HG02588 (cell line): ENCODE measurements at regions not wholly inside any gene's neighbourhood (a gene's known extent, or its start where the extent isn't known, plus 50 kb on each side); places are given as distances from the start of the nearest gene placed in this dataset.
"Not testable (repeated sequence)": the region's sequence is repeated elsewhere in the genome, so short reads cannot be mapped to it uniquely, and the experiment has no call there.

Experiments used
- ATAC-seq: cut with Tn5 transposase; IDR thresholded peaks from one replicate; pipeline ENCODE4 v1.9.1; 2021; ENCODE audit warnings: mild to moderate bottlenecking, moderate library complexity; ENCODE audit not compliant: unreplicated experiment

GRCh38 chr21:16454399-16454798 lies 724.6 kb downstream of the USP25 start:
- no peak for ATAC-seq

GRCh38 chr21:16455526-16455925 lies 725.7 kb downstream of the USP25 start:
- no peak for ATAC-seq

GRCh38 chr21:16455978-16456377 lies 726.2 kb downstream of the USP25 start:
- no peak for ATAC-seq

- ATAC-seq = no peak
These were observed 727.7 kb downstream of the USP25 start for GRCh38 chr21:16457498-16457897.

GRCh38 chr21:16460936-16461335 lies 731.2 kb downstream of the USP25 start:
- ATAC-seq = no peak

- not testable (repeated sequence) for ATAC-seq
These were observed 734.6 kb downstream of the USP25 start for GRCh38 chr21:16464211-16464889.

- ATAC-seq = no peak
These were observed 738.4 kb downstream of the USP25 start for GRCh38 chr21:16468184-16468583.

- ATAC-seq = no peak
These were observed 744.2 kb downstream of the USP25 start for GRCh38 chr21:16473988-16474387.

GRCh38 chr21:16476056-16476825 lies 746.5 kb downstream of the USP25 start:
- ATAC-seq = no peak

- ATAC-seq = no peak
These were observed 758.3 kb downstream of the USP25 start for GRCh38 chr21:16488042-16488441.

- no peak for ATAC-seq
These were observed 762.6 kb downstream of the USP25 start for GRCh38 chr21:16492356-16492755.

GRCh38 chr21:16492892-16493291 lies 763.1 kb downstream of the USP25 start:
- ATAC-seq = no peak

GRCh38 chr21:16496609-16497008 lies 766.8 kb downstream of the USP25 start:
- ATAC-seq = no peak

- ATAC-seq = no peak
These were observed 770.5 kb downstream of the USP25 start for GRCh38 chr21:16500271-16500670.

- ATAC-seq = no peak
These were observed 772.5 kb downstream of the USP25 start for GRCh38 chr21:16502273-16502672.

- no peak for ATAC-seq
These were observed 773.1 kb downstream of the USP25 start for GRCh38 chr21:16502897-16503296.

GRCh38 chr21:16504281-16504680 lies 774.5 kb downstream of the USP25 start:
- no peak for ATAC-seq

- ATAC-seq = no peak
These were observed 775.0 kb downstream of the USP25 start for GRCh38 chr21:16504766-16505165.

- ATAC-seq = no peak
These were observed 779.7 kb downstream of the USP25 start for GRCh38 chr21:16509476-16509875.

GRCh38 chr21:16514316-16514715 lies 784.5 kb downstream of the USP25 start:
- ATAC-seq = no peak

GRCh38 chr21:16517383-16517782 lies 787.6 kb downstream of the USP25 start:
- ATAC-seq = no peak

GRCh38 chr21:16519036-16519435 lies 789.3 kb downstream of the USP25 start:
- no peak for ATAC-seq
